CD4-positive, alpha-beta T cell treated with Interleukin-6 at 100 ng/mL for 8 hours (primary cell): ENCODE measurements at regions not wholly inside any gene's neighbourhood (a gene's known extent, or its start where the extent isn't known, plus 50 kb on each side); places are given as distances from the start of the nearest gene placed in this dataset.

Source experiments
- DNase-seq: peaks from one replicate; pipeline ENCODE4 v3.0.0-alpha.2; 2020; ENCODE audit warnings: mixed read lengths, low spot score

GRCh38 chr3:8254489-8254888, 247.1 kb upstream of the LMCD1 start:
- no peak for DNase-seq

DNA sequence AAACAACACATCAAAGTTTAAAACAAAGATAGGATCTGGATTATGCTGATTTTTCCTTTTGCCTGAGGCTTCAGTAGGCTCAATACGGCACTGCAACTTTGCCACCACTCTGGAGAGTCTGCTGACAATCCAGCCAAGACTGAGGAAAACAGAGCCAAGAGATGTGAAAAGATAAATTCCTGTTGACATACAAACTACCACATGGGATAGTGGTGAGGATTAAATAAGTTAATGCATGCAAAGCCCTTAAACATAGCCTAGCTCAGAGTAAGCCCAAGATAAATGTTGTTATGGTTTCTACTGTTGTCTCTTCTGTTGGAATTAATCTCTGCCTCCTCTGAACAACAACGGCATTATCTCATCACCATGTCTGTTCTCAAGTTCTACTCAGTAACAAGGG, 245.9 kb upstream of the LMCD1 start:
- no peak for DNase-seq

DNA sequence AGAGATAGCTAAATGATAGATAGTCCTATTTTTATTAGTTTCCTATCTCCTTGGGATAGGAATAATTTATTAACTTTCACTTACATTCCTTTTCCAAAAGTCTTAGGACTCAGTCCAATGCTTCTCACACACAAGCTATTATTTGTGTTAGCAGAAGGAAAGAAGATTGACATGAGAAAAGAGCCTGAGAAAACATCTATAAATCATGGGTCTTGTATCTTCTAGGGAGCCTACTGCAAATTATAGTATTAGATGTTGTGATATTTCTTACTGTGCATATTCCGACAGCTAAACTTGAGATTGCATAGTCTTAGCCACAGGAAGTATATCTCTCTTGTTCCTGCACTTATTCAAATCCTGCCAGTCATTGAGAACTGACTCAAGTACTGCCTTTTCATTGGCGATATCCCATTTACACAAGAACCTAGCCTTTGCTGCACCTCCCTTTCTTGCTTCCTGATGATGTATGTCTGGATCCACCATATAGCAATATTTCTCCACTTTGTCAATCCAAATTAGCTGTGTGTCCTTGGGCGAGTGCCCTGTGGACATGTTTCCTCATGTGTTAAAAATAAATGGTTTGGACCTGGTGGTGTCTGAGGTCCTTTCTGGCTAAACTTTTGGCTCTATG, 245.1 kb upstream of the LMCD1 start:
- no peak for DNase-seq

GRCh38 chr3:8261018-8261417, 240.6 kb upstream of the LMCD1 start:
- no peak for DNase-seq

GRCh38 chr3:8266730-8267131, 234.9 kb upstream of the LMCD1 start:
- DNase-seq, result no peak

- DNase-seq, result no peak
Observed at GRCh38 chr3:8273479-8273878, 228.1 kb upstream of the LMCD1 start.

DNA sequence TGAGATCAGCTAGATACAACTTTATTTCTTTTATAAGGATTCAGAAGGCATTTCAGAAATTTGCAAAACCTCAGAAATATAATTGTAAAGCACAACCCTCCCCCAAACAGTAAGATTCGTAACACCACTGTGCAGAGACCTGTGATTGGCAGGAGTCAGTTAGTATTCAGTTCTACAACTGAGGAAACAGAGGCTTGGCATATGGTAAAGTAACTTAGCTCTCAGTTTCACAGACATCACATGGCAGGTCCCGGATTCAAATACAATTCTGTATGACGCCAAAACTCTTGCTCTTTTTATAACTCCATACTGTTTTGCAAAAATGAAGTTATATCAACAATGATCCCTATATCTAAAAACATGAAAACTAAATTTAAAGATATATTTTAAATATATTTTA, 225.6 kb upstream of the LMCD1 start:
- no peak for DNase-seq

GRCh38 chr3:8276506-8276905, 225.1 kb upstream of the LMCD1 start:
- no peak for DNase-seq

DNA sequence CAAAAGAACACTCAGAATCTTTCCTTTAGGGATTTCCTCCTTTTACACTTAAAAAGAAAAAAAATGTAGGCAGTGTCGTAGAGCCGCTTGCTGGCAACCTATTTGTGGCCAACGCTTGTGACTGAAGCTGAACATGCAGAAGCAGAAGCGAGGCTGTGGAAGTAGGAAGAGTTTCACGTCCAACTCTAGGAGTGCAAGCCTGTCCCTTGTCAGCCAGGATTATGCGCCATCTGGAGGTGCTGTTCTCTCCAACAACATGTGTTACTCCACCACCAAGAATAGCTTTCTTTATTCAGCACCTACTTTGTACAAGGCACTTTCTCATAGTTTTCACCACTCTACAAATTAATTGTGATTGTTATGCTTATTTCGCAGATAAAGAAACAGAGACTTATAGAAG, 223.2 kb upstream of the LMCD1 start:
- DNase-seq, result no peak

DNA sequence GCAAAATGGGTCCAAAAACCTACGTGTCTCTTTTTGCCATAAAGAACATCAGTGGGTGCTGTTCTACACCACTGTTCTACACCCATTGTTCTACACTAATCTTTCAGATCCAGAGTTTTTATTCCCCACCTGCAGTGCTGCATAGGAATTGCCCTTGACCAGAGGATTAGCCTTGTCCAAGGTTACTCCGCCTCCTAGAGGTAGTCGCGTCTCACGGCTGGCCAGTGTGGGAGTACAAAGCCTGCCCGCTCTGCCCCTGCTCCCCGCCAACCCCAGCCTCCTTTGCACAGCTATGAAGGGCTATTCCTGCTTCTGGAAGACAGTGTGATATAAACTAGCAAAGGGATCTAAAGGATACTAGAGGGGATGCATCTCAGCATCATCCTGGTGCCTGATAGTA, 222.1 kb upstream of the LMCD1 start:
- DNase-seq, result no peak

- DNase-seq, result no peak
Observed at GRCh38 chr3:8279886-8280550, 221.6 kb upstream of the LMCD1 start.

- no peak for DNase-seq
Observed at GRCh38 chr3:8282541-8283165, 219.0 kb upstream of the LMCD1 start.

DNA sequence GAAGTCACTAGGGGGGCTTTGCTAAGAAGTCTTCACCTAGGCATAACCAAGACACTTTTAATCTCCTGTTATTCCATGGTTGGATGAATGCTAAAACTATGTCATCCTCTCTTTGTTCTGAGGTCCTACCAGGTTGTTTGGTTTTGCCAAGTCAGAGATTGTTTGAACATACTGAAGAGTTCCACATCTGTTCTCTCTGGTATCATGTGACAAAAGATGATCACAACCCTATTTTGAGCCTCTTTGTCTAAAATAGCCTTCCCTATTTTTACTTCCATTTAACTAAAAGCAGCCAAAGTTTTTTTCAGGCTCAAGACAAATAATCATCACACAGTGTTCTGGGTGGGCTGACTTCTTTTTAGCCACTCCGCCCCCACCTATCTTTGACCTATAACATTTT, 218.4 kb upstream of the LMCD1 start:
- DNase-seq, result no peak

DNA sequence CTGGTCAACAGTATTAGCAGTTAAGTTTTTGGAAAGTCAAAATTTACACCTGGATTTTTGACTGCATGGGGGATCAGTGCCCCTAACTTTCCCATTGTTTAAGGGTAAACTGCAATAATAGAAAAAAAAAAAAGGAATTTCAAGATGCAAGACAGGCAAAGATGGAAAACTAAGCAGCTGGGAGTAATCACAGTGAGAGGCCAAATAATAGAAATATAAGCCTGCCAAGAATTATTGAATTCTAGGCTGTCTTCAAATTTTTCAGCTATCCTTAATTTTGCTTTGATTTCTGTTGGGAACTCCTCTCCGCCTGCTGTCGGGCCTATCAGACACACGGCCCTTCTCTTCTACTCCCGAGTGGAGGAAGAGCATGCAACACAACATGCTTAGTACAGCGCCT, 215.5 kb upstream of the LMCD1 start:
- no peak for DNase-seq

GRCh38 chr3:8286749-8287148, 214.9 kb upstream of the LMCD1 start:
- no peak for DNase-seq

- no peak for DNase-seq
Observed at GRCh38 chr3:8290611-8291010, 211.0 kb upstream of the LMCD1 start.

DNA sequence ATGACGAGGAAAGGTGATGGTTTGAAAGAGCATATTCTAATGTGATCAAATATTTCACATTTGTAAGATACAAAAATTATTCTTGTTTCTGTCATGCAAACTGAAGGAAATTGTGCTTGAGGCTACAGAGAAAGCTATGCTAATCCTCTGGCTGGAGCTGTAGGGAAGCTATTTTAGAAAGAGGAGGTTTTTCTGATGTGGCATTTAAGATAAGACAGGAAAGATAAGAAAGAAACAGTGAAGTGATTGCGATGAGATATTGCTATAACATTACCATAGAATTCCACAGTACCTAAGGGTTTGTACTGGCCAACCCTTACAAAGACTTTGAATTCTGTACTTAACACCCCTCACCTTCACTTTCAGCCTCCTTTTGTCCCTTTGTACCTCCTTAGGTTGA, 205.2 kb upstream of the LMCD1 start:
- no peak for DNase-seq

DNA sequence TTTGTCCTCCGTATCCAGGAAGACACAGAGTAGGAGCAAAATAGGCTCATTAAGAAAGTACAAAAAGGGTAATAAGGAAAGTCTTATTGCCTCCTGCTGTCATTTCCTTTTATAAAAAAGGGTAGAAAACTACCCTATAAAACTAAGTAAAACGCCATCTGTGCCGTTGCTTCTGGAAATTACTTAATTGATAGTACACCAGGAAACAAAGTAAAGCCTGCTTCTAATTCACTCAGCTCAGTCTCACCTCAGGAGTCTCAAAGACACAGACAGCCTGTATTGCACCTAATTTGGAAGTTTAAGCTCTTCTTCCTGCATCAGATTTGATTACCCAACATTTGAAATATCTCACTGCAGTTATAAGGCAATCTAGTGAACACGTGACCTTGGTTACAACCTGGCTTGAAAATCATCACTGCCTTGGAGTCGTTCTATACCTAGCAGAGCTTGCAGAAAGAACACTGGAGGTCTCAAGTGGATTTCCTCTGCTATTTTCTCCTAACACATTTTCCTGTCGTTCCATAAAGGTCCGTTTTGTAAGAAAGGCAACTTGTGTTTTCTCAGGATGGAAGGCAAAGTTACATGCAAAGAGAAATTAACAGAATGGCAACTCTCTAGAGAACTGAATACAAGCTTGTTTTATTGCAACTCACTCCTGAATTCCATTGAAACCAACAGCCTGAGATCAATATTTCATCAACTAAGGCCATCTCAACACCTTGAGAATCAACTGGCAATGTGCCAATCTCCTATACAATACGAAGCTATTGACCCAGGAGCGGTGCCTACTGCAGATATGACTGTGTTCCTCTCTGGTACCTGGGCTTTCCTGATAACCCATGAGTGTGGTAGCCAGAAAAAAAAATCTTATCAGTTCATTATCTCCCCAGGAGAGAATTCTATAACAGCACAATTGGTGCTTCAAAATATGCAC, 203.3 kb upstream of the LMCD1 start:
- no peak for DNase-seq

- DNase-seq, result peak; percentile 33
Observed at GRCh38 chr3:8301977-8302735, 199.5 kb upstream of the LMCD1 start.

- DNase-seq, result no peak
Observed at GRCh38 chr3:8303466-8303865, 198.2 kb upstream of the LMCD1 start.

DNA sequence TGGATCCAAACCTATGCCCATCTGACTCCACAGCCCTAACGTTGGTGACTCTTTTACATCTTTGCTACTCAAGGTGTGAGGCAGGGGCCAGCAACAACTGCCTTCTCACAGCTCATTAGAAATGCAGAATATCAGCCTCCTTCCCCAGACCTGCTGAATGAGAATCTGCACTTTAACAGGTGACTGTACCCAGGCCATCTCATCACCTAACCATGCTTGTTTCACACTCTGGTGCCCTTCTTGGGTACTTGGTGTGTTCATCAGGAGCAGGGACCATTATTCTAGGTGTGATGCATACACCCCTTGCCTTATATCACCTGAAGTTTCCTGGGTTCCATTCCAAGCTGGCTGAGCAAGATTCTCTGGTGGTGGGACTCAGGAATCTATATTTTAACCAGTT, 196.3 kb upstream of the LMCD1 start:
- DNase-seq, result no peak

GRCh38 chr3:8307545-8308110, 194.0 kb upstream of the LMCD1 start:
- DNase-seq, result no peak
